Stimulated activated CD4-positive, alpha-beta T cell treated with anti-CD3 and anti-CD28 coated beads, Interleukin-1b, Interleukin-23, amount 100 ng/mL, for 48 hours (primary cell): ENCODE measurements at regions not wholly inside any gene's neighbourhood (a gene's known extent, or its start where the extent isn't known, plus 50 kb on each side); places are given as distances from the start of the nearest gene placed in this dataset.

Experiments used
- DNase-seq: peaks from one replicate; pipeline ENCODE4 v3.0.0-alpha.2; 2020

DNA sequence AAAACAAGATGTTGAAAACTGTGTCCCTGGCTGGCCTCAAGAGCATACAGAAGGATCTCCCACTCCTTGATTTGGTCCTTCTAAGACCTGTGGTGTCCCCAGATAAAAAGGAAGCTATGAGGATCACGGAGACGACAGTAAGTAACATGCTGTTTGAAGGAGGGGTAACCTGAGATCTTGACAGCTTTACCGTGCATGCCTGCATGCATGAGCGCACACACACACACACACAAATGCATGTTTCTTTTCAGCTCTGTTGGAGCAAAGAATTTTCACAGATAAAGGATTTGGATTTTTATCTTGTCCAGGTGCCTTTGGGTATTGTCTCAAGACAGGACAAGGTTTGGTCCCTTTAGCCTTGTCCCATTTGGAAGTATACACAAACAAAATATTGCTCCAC, 411.6 kb upstream of the CCDC196 start:
- no peak for DNase-seq

DNA sequence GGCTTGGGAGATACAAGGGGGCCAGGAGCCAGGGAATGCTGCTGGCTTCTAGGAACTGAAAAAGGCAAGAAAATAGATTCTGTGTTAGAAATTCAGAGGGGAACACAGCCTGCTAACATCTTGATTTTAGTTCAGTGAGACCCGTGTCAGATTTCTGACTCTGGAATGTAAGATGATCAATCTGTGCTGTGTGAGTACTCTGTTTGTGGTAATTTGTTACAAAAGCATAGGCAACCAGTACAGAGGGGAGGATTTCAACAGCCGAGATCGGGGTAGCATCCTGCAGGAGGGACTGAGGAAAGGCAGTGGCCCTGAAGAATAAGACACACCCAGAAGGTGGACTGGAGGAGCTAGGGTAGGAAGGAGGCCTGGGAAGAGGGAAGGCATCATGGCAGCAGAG, 410.0 kb upstream of the CCDC196 start:
- no peak for DNase-seq

DNA sequence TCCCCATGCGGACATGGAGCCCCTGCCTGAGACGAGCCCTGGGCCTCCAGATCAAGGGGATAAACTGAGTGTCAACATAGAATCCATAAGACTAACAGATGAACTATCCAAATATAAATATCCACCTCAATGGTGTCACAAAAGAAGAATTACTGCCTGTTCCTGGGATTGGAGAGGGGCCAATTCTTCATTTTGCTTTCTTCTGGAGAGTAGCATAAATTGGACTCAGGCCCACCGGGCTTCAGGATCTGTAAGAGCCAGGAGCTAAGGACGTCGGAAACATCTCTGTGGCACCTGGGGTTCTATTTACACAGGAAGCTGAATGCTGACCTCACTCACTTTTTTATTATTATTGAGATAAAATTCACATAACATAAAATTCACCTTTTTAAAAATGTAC, 408.2 kb upstream of the CCDC196 start:
- no peak for DNase-seq

DNA sequence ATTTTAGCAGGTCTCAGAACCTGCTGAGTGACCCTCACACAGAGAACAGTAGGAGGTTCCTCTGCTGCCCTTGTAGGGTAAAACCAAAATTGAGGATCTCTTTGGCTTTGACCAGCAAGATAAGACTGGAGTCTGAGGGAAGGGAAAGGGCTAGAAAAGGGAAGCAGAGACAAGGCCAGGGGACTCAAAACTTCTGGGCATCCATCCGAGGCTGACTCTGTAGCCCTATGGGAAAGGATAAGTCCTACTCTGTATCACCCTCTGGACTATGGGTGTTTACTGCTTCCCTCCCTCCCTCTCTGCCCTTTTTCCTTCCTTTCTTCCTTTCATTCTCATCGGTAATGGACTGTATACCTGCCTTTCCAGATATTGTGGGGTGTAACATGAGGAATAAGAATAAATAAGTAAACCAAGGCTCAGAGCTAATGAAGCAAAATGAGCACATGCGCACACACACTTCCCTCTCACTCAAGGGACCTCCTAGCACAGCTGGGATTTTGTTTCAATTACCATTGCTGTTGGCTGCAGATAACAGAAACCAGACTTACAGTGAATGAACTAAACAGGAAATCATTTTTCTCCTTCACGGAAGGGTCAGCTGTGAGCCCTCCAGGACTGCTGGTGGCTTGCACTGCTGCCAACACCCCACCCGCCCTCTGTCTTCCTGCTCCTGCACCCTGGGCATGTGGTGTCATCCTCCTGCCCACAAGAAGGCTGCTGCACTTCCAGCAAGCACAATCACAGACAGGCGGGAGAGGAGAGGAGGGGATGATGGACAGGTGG, 404.4 kb upstream of the CCDC196 start:
- DNase-seq: no peak

DNA sequence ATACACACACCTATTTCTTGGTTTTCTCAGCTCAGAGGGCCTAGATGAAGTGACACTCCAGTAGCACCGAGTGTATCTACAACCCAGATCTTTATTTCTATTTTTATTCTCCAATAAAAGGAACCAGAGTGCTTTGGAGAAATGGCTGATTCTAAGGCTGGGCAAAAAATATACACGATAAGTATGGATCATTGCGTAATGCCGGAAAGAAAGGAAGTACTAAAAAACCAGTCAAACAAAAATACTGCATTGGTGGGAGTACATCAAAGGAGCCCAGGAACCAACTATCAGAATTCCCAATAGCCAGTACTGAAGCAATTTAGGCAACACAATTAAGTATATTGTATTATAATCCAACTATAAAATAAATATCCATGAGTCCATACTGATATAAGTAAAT, 400.9 kb upstream of the CCDC196 start:
- DNase-seq: no peak

DNA sequence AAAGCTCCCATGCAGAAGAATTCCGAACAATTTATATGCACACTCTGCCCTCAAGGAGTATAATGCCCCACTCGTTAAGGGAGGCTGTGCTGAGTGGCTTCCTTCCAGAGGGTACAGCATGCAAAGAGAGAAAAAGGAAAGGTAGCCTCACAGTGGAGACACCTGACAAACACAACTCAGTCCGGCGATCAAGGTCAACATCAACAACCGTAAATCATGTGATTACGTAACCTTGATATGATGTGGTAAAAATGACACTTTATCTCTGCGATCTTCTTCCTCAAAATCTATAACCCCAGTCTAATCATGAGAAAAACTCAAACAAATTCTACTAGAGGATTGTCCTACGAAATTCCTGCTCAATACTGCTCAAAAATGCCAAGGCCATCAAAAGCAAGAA, 400.5 kb upstream of the CCDC196 start:
- DNase-seq: no peak

DNA sequence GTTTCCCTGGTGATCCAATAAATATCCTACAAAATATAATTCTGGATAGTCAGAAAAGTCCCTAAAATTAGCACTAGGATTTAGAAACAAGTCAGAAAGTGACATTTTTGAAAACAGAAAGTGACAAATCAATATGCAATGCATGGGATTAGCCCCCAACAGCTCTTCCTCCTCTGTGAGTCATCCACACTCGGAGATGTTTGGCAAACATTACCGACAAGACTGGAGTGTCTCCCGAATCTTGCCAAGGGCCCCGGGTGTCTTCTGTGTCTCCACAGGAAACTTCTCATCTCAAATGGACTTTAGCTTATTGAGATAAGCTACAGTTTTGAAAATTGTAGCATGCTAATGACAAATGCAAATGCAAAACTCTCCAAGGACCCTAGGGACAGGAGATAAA, 398.9 kb upstream of the CCDC196 start:
- no peak for DNase-seq

DNA sequence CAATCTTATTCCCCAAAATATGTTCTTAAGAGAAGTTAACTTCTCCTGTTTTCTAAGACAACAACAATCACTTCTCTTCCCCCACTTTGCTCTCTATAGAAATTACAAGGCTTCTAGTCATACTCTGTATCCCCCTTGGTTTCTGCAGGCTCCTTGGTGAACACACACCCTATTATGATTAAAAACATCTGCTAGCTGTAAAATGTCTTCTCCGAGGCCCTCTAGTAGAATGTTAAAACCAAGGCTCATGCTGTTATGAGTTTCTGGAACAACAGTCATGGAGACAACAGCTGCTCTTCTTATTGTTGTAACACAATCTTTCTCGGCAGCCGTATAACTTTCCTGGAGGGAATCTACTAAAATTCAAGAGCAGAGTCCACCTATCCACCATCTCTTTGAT, 397.5 kb upstream of the CCDC196 start:
- no peak for DNase-seq

DNA sequence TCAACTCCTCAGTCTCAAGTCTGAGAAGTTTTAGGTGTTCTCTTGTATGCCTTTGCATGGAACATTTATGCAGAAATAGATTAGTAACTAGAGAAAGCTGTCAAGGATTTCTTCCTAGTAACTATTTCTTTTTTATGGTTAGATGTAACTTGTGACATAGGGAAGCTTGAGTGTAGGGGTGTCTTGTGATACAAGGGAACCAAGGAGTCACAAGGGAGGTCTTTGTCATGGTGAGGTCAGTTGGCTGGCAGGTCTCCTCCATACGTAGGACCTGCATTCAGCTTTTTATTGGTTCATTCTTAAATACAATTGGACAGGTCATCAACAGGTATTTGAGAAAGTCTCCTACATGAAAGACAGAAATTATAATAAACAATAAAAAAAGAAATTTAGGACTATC, 394.0 kb upstream of the CCDC196 start:
- DNase-seq: no peak

DNA sequence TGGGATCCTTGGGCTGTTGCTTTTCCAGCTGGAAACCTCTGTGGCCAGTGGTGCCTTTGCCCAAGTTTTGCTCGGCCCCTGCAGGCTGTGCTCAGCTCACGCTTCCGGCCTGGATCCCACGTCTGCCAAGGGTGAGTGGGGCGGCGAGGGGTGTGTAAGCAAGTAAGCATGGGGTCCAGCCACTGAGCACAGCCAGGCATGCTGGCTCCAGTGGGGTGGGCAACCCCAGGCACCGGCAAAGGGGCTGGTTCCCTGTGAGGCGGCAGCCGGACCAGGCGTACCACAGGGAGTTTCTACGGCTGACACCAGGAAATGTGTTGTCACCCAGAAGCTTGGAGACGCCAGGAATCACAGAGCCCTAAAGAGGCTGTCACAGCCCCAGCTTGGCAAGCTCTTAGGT, 393.4 kb upstream of the CCDC196 start:
- DNase-seq: no peak

DNA sequence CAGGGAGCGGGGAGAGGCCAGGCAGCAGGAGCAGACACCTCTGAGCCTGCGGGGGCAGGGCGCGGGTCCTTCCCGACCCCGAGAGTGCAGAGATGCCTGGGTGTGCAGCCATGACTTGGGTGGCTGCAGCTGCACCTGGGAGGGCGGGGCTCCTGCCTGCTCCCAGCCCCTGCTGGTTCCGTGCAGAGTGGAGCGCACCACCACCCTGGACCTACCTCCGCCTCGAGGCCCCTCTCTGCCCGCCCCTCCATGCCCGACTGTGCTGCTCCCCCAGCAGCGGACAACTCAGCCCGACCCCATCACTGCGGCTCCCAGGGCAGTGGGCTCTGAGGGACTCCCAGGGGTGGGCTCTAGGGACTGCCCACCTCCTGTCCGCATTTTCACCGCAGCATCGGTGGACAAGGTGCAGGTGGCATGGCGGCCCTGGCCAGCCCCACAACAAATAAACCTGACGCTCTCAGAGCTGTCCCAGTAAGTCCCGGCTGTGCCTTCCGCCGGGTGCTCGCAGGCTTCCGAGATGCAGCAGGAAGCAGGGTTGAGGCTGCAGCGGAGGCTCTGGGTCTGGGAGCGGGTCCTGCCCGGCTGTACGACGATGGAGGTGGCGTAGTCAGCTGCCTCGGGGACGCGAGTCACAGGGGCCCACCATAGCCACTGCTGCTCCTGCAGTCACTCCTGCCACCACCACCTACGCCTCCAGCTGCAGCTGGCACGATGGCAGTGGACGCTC, 392.0 kb upstream of the CCDC196 start:
- no peak for DNase-seq

DNA sequence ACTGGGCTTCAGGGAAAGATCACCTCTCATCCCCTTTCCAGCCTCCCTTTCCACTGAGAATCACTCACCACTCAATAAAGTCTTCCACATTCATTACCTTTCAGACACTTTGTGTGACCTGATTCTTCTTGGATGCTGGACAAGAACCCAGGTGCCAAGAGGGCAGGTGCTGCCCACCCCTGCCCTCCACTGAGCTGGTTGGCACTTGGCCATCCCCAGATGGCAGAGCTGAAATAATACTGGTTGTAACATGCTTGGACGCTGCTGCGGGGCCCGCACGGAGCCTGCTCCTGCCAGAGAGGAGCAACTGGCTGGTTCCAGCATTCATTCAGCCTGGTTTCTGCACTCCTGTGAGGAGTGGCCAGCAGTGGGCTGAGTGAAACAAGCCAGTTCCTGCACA, 386.7 kb upstream of the CCDC196 start:
- DNase-seq: no peak

DNA sequence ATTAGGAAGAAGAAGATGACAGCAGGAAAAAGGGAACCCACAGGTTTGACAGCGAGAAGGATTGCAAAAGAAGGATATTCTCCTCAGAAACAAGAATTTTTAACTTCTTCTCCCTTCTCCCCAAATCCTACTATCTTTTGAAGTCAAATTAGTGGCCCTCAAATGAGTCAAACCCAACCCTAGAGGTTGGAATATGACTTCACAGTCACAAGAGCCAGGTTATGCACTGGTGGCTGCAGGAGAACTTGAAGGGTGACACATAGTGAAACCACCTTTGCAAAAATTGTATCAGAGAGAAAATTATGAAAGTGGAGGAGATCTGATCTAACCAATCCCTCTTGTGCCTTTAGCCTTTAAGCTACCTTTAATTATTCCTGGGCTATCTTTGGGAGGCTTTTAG, 386.2 kb upstream of the CCDC196 start:
- peak; percentile 11 for DNase-seq

DNA sequence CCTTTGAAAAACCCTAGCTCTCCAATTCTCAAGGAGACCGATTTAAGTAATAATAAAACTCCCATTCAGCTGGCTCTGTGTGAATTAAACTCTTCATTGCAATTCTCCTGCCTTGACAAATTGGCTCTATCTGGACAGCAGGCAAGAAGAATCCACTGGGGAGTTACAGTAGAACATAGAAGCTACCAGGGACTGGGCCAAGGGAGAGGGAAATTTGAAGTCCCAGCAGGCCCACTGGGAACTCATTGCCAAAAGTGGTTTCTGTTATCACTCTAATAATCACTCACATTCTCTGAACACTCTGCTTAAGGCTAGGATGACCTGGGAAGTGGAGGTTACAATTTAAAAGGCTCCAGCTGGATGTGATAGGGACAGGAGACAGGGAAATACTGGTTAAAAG, 384.5 kb upstream of the CCDC196 start:
- no peak for DNase-seq

DNA sequence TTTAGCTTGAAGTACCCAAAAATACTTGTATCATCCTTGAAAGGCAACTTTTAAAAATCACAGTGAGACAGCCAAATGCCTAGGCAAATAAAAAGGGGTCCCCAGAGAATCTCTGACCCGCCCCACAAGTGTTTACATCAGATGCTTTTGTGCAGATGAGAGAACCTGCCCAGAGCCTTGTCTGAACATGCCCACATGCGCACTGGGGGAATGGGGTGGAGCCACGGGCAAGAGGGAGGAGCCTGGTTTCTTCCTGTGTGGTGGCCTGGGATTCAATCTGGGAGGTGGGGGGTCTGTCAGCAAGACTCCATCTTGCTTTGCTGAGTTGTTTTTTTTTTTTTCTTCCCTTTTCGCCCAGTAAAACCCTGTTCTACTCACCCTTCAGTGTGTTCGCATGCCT, 381.7 kb upstream of the CCDC196 start:
- no peak for DNase-seq

DNA sequence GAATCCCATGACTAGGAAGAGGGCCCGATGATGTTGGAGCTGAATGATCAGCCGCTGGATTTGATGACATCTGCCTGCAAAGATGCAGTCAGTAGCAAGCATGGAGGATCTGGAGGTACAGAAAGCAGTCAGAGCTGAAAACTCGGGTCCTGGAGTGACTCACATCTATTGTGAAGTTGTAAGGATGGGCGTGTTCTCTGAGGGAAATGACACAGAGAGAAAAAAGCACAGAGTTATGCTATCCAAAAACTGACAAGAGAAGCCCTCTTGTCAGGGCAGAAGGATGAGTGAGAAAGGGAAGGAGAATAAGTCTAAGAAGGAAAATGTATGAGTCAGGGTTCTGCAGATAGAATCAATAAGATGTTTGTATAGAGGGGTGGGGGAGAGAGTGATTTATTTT, 380.4 kb upstream of the CCDC196 start:
- peak; percentile 8 for DNase-seq

DNA sequence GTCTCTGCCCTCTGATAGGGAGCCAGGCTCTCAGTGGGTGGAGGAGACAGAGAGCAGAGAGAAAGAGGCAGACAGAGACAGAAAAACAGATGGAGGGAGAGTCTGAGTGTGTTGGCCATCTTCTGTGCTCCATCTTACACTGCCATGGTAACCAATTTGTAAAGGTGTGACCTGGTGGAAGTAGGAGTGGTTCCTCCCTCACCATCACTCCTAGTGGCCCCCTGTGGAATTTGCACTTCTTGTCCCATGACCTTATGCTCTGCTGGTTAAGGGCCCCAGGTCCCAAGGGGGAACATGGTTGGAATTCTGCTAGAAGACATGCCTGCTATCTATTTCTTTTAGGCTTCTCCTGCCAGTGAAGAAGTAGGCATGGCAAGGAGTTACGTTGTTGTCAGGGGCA, 376.7 kb upstream of the CCDC196 start:
- no peak for DNase-seq

DNA sequence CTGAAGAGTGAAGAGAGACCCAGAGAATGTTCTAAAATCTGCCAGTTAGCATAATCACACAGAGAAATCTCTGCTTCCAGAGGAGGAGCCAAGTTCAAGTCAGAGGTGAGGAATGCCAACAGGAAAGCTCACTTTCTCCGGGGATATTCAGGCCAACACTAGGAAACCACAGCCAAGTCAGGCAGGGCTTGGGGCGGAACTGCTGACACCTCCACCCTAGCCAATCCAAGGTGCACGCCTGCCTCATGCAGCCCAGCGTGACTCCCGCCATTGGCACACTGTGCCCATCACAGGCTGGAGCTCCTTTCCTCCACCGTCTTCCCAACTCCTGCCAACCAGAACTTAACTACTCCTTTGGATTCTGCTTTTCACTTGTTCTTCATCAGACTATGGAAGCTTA, 374.3 kb upstream of the CCDC196 start:
- no peak for DNase-seq

DNA sequence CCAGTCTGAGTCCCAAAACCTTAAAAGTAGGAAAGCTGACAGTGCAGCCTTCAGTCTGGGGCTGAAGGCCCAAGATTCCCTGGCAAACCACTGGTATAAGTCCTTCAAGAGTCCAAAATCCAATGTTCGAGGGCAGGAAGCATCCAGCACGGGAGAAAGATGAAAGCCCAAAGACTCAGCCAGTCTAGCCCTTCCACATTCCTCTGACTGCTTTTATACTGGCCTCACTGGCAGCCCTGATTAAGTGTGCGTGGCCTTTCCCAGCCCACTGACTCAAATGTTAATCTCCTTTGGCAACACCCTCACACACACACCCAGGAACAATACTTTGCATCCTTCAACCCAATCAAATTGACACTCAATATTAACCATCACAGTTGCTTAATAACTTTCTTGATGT, 372.1 kb upstream of the CCDC196 start:
- DNase-seq: no peak

DNA sequence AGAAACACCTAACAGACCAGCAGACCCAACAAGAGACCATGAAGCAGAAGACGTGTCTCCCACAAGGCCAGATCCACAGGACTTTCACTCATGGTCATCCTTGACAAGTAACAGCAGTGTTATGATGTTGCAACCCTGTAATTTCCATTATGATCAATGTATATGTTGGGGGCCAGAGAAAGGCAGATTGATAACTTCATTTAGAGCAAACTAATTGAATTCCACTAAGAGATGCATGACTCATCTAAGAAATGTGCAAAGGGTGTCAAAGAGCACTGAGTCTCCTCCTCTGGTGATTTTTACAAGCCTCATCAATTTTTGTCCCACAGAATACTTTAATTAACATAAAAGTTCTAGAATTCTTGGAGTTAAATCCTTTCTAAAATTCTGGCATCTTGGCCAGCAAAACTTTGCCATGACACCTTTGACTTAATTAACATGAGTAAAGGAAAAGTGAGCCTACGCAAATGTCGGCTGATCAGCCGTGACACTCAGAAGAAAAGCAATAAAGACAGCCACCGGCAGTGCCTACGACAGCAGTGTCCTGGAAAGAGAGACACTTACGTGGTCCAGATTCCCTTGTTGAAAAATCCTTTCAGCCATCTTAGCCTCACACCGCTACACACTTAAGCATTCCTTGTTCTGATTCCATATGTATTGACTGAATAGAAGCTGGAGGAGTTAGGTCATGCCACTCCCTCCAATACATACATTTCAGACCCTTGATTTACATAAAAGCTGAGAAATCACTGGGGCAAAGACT, 370.2 kb upstream of the CCDC196 start:
- no peak for DNase-seq

DNA sequence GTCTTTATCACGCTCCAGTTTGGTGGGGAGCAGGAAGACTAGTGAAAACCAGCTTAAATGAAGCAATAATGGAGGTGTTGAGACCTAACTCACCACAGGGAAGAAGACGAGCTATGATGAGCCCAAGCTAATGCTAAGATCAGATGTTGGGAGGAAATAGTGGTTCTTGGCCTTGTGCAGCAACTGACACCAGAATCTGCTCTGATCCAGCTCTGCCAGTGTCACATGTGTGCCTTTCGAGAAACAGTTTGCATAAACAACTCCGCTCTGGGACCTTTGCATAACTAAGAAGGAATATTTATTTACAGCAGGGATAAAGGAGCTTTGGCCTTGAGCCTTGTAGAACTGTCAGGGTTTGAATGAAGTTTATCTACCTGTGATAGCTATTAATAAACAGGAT, 369.4 kb upstream of the CCDC196 start:
- no peak for DNase-seq

DNA sequence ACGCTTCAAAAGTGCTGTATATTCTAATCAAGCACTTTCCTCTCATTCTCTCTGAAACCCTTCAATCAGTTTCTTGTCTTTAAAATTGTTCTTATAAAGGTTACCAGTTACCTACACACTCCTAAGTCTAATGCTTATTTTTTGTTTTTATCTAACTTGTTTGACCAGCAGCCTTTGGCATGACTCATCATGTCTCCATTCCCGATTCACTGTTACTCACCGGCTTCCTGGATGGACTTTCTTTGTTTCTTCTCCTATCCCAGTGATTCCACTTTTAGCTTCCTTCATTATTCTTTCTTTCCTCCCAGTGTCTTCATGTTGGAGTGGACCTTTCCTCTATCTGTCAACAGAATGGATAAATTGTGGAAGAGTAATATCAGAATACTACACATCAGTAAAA, 368.6 kb upstream of the CCDC196 start:
- no peak for DNase-seq

DNA sequence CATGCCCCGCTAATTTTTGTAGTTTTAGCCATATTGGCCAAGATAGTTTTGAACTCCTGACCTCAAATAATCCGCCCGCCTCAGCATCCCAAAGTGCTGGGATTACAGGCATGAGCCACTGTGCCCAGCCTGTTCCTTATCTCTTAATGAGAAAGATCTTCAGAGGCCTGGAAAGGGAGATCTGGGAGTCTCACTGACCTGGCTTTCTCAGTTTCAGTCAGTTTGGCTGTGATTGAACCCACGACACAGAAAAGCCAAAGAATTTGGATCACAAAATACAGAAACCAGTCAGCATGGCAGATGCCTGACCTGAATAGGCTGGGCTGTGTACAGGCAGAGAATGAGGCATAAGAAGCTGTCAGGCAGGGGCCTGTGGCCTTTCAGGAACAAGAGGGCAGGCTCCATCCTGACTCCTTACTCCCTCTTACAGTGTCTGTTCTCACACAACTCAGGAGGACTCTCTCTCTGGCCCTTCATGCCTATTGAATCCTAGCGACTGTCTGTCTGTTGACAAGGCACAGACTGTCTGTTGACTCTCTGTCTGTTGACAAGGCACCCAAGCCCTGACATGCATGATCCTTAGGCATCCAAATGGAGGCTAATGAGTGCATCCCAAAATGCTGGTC, 366.5 kb upstream of the CCDC196 start:
- no peak for DNase-seq

DNA sequence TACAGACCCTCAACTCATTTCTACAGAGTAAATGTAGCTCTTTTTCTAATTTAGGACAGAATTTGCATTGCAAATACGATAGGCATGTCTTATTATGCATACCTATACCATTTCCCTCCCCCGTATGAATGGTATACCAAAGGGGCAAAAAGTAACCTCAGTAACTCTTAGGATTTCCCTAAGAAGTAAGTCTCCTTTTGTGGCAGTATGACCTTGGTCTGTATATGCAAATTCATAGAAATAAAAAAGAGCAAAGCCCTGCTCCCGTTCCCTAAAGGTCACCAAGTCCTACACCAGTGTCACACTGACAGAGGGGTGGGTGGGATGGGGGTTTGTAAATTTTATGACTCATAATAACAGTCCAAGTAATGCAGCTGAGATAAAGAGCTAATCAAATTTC, 365.8 kb upstream of the CCDC196 start:
- no peak for DNase-seq
